Sigmoid colon (tissue), 4 donors: ENCODE measurements at regions not wholly inside any gene's neighbourhood (a gene's known extent, or its start where the extent isn't known, plus 50 kb on each side); places are given as distances from the start of the nearest gene placed in this dataset.

ENCODE experiments used
- CTCF ChIP-seq, 4 experiments: fragments of 450-650 bp in 3 of 4; fragments of 200-600 bp in 1 of 4; IDR thresholded peaks; one replicate each; pipeline ENCODE4 v1.5.1; 2016 to 2019; ENCODE audit warnings: antibody characterized with exemption in 4 of 4, mild to moderate bottlenecking in 3 of 4, moderate library complexity in 2 of 4
- POLR2A ChIP-seq, 2 donors: fragments of 450-650 bp; IDR thresholded peaks; one replicate each; pipeline ENCODE4 v1.6.1; 2016; ENCODE audit warnings: antibody characterized with exemption in 2 of 2, mild to moderate bottlenecking in 2 of 2, moderate library complexity in 2 of 2
- POLR2AphosphoS5 ChIP-seq, 4 donors: sonication (generic); formaldehyde crosslinking; IDR thresholded peaks; one replicate each; pipeline ENCODE4 v1.6.1; 2017; ENCODE audit warnings: antibody characterized with exemption in 4 of 4

GRCh38 chr6:144893680-144894151, 608.6 kb downstream of the UTRN start:
- no peak for TF ChIP-seq POLR2A (IDR thresholded peaks at IDR 0.05)
- no peak for TF ChIP-seq CTCF (IDR thresholded peaks at IDR 0.05)
- TF ChIP-seq POLR2AphosphoS5 (IDR thresholded peaks at IDR 0.05) = no peak
